Kidney glomerular epithelial cell (primary cell): ENCODE measurements at regions not wholly inside any gene's neighbourhood (a gene's known extent, or its start where the extent isn't known, plus 50 kb on each side); places are given as distances from the start of the nearest gene placed in this dataset.

Experiments
- DNase-seq: peaks from one replicate; lab custom pipeline; 2025; lab: John Stamatoyannopoulos, UW

DNA sequence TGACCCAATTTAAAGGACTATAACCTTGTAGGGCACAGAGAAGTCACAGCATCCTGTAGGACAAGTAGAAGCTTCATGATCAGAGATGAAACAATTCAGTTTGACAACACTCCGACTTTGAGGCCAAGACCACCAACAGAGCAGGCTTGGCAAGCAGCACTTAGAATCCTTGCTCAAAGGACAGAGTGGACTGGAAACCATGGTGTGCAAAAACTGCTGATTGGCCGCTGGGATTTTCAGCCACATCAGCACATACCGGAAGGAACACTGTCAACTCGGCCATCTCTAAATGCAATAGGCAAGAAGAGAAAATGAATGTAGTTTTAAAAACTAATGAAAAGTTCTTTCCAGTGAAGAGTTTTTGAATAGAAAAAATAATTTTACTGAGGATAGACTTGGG lies 92.0 kb upstream of the PRMT6 start:
- DNase-seq, result no peak

DNA sequence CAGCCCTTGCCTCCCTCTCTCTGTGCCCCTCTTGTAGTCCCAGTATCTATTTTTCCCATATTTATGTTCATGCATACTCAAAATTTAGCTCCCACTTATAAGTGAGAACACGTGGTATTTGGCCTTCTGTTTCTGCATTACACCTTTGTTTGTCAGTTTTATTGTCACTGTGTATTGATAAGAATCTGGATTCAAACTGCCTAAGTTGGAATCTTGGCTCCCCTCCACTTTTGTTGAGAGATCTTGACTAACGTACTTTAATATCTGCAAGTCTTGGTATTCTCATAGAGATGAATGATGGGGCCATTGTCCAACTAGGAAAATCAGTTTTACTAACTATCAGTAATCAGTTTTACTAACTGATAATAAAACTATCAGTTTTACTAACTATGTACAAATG lies 87.8 kb upstream of the PRMT6 start:
- no peak for DNase-seq

- DNase-seq, result no peak
Observed at GRCh38 chr1:106969731-106970130, 86.7 kb upstream of the PRMT6 start.

DNA sequence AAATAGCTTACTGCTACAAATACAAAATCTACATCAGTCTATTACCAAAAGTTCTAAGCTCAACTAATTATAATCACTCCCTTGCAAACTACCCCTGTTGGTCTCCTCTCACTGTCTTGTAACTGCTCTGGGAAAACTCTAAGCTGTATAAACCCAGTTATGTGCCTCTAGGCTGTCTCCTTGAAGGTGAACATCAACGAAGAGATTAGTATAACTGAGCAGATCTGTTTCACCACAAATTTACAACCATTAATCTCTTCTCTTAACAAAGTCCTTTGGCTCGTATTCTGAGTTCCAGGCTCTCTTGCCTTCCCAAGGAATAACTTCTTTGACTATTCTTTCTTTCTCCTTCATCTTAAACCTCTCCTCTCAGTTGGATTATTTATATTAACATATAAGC lies 84.4 kb upstream of the PRMT6 start:
- no peak for DNase-seq

DNA sequence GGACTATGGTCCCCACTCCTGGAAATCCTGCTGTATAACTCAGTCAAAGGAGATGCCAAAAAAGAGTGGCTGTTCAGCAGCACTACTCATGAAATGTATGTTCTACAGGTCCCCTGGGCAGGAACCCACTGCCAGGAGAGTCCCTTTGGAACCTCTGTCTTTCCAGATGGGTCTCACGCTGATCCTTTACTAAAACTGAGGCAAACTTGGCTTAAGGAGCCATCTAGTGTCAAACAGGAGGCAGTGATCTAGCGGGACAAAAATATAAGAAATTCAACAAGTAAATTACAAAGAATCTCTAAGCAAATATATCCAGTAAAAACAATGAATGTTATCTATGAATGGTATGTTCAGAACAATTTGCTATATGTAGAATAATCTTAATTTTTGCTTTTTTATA lies 80.5 kb upstream of the PRMT6 start:
- DNase-seq, result no peak

- DNase-seq, result no peak
Observed at GRCh38 chr1:106978477-106979322, 77.8 kb upstream of the PRMT6 start.

DNA sequence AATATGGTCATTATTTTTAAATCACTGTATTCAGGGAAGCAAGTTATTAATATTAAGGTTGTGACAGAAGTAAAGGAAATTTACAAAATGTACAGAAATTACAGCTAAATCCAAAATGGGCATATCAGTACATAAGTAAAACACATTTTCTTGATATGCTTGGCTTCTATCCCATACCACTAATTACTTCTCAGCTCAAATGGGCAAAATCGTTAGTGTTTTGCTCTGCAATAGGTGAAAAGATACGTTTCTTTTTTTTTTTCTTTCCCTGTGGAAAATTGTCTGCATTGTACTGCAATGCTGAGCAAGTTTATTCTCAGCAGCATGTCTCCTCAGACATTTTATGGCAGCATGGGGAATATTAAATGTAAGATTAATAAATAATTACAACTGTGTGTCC lies 77.1 kb upstream of the PRMT6 start:
- DNase-seq, result no peak

DNA sequence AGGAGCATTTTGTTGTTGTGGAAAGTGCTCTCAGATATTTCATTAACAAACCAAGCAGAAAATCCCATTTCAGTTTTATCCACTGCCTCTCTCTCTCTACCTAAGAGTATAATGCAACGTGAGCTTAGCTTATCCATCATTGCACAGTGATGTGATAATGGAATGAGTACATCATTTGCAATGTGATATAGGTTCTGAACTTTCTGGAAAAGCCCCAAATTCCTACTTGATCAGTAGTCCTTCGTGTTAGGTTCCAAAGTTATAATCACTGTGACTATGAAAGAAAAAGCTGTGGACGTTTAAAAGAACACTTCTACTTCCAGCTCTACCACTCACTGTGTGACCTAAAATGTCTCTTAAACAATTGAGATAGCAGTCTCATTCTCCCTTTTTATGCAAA lies 76.4 kb upstream of the PRMT6 start:
- no peak for DNase-seq

GRCh38 chr1:106984801-106985200 lies 71.7 kb upstream of the PRMT6 start:
- no peak for DNase-seq

- DNase-seq, result no peak
Observed at GRCh38 chr1:106986603-106987002, 69.9 kb upstream of the PRMT6 start.

DNA sequence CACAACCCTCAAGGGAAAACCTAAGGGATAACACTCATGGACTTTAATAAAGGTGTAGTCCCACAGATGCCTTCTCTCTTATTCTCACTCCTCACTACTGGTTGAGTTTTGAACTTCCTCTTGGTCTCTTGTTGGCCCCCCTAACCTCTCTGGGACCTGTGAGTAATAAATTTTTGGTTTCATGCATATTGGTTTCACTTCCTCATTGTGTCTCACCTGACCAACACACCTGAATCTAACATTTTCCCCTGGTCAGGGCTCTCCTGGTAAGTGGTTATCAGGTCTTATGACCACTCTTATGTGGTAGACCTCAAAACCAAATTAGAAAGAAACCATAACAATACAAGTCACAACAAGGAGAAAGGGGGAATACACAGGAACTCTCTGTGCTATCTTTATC lies 60.5 kb upstream of the PRMT6 start:
- DNase-seq, result no peak

DNA sequence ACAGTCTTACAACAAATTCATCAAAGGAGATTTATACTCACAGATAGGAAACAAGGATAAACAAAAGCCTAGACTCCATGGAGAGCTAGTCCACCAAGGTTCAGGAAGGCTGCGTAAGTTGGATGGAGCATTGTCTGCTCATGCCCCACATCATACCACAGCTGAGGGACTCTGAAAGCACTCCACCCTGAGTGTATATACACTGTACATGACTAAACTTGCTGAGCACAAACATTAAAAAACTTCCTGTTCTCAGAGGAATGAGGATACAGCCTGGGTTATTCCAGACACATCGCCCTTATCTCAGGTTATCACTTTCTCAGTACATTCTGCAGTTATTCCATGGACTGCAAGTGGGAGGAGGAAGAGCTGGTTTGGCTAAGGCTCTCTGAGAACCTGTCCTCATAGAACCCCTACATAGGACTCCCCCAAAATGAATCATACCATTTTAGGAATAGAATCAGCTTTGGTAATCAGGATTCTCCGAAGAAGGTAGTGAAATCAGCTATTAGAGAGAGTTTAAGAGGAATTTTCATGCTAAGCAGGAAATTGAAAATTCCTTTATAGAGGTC lies 58.0 kb upstream of the PRMT6 start:
- DNase-seq, result no peak

GRCh38 chr1:107000902-107001301 lies 55.6 kb upstream of the PRMT6 start:
- no peak for DNase-seq

GRCh38 chr1:107003972-107004371 lies 52.5 kb upstream of the PRMT6 start:
- DNase-seq, result no peak

DNA sequence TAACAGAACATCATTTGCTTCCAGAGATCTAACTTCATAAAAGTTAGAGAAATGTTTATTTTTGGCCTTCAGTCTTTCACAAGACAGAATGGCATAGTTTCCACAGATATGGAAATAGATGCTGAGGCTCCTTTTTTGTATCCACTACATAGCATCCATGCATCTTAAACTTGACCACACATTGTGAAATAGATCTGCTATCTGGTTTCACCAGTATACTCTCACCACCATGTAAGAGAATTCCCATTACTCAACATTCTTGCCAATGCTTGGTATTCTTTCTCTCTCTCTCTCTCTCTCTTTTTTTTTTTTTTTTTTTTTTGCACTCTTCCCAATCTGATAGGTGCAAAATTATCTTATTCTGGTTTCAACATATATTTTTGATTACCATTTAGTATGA lies 52.1 kb upstream of the PRMT6 start:
- no peak for DNase-seq
